A549 (cell line): ENCODE measurements at regions not wholly inside any gene's neighbourhood (a gene's known extent, or its start where the extent isn't known, plus 50 kb on each side); places are given as distances from the start of the nearest gene placed in this dataset.

Experiments
- ATAC-seq, 2 experiments: fragments of 200-7000 bp in 1 of 2; fragments of >200 bp in 1 of 2; cut with Nextera tagmentation in 1 of 2; cut with Tn5 transposase in 1 of 2; 3 replicates each; pipeline versions ENCODE4 v1.8.0 to v1.9.1; 2018 to 2020; ENCODE audit warnings: mild to moderate bottlenecking in 1 of 2, moderate library complexity in 1 of 2
- CTCF ChIA-PET: fragments of 300-600 bp; sonication (Branson Sonifier 250); formaldehyde crosslinking; extraction: SDS; loops from one replicate; lab custom pipeline; 2021; ENCODE audit warnings: antibody characterized with exemption, inconsistent platforms; lab: Yijun Ruan, JAX
- POLR2A ChIA-PET: fragments of 350-600 bp; formaldehyde crosslinking; extraction: SDS; loops from one replicate; lab custom pipeline; 2021; ENCODE audit warnings: antibody characterized with exemption, inconsistent platforms; lab: Yijun Ruan, JAX
- DNase-seq, 2 experiments: peaks; one replicate each; pipeline versions ENCODE4 v3.0.0 to v3.0.0-alpha.2; 2011 to 2016; ENCODE audit warnings: low read depth in 1 of 2, low spot score in 1 of 2
- FAIRE-seq: peaks from 2 replicates; lab custom pipeline; 2011; peaks lifted over from hg19 to GRCh38; lab: Jason Lieb, UNC
- H3K27ac ChIP-seq, 2 experiments: fragments of >200 bp; sonication (Bioruptor Twin); formaldehyde crosslinking; 3 replicates each; pipeline ENCODE4 v1.5.1; 2016 to 2017
- H3K4me1 ChIP-seq: fragments of >200 bp; sonication (Bioruptor Twin); formaldehyde crosslinking; 3 replicates; pipeline ENCODE4 v1.6.1; 2016
- H3K4me2 ChIP-seq: fragments of >200 bp; sonication (Bioruptor Twin); formaldehyde crosslinking; 3 replicates; pipeline ENCODE4 v1.6.1; 2016
- H3K4me3 ChIP-seq: fragments of >200 bp; sonication (Bioruptor Twin); formaldehyde crosslinking; 3 replicates; pipeline ENCODE4 v1.5.1; 2016
- H3K9me3 ChIP-seq: fragments of >200 bp; sonication (Bioruptor Twin); formaldehyde crosslinking; 3 replicates; pipeline ENCODE4 v1.6.1; 2016
- CBX8 ChIP-seq: fragments of 200-600 bp; sonication (generic); IDR thresholded peaks from 2 replicates; pipeline ENCODE4 v1.6.1; 2016
- CEBPB ChIP-seq, 2 experiments: fragments of >200 bp in 1 of 2; sonication (Bioruptor Twin) in 1 of 2; formaldehyde crosslinking in 1 of 2; IDR thresholded peaks; 2 replicates each; pipeline ENCODE4 v1.6.1; 2012 to 2016
- CHD4 ChIP-seq: fragments of 200-600 bp; sonication (generic); IDR thresholded peaks from 2 replicates; pipeline ENCODE4 v1.6.1; 2016; ENCODE audit warnings: antibody characterized with exemption, mild to moderate bottlenecking, borderline replicate concordance
- CTCF ChIP-seq: fragments of >200 bp; sonication (Bioruptor Twin); formaldehyde crosslinking; IDR thresholded peaks from 3 replicates; pipeline ENCODE4 v1.5.1; 2016
- EHMT2 ChIP-seq: fragments of 200-600 bp; sonication (generic); IDR thresholded peaks from 2 replicates; pipeline ENCODE4 v1.6.1; 2016; ENCODE audit warnings: antibody characterized with exemption, low read depth, mild to moderate bottlenecking, moderate library complexity
- FOSB ChIP-seq: fragments of 250-450 bp; sonication (Bioruptor Pico); IDR thresholded peaks from 2 replicates; pipeline ENCODE4 v1.5.0; 2020; ENCODE audit warnings: mild to moderate bottlenecking, moderate library complexity
- FOXS1 ChIP-seq: fragments of 250-450 bp; sonication (Bioruptor Pico); IDR thresholded peaks from 2 replicates; pipeline ENCODE4 v1.5.0; 2020; ENCODE audit warnings: mild to moderate bottlenecking, moderate library complexity
- GATA3 ChIP-seq: IDR thresholded peaks from 2 replicates; pipeline ENCODE4 v1.6.1; 2012; ENCODE audit warnings: borderline replicate concordance
- HDAC2 ChIP-seq: fragments of 200-600 bp; sonication (generic); IDR thresholded peaks from 2 replicates; pipeline ENCODE4 v1.6.1; 2016
- HMGXB4 ChIP-seq: fragments of 250-450 bp; sonication (Bioruptor Pico); IDR thresholded peaks from 2 replicates; pipeline ENCODE4 v1.5.0; 2021; ENCODE audit warnings: mild to moderate bottlenecking, moderate library complexity, borderline replicate concordance
- HOXB13 ChIP-seq: fragments of 250-450 bp; sonication (Bioruptor Pico); IDR thresholded peaks from 2 replicates; pipeline ENCODE4 v1.5.0; 2020; ENCODE audit warnings: low read depth, mild to moderate bottlenecking, moderate library complexity
- HOXB5 ChIP-seq: fragments of 250-450 bp; sonication (Bioruptor Pico); IDR thresholded peaks from 2 replicates; pipeline ENCODE4 v1.5.0; 2020; ENCODE audit warnings: mild to moderate bottlenecking, moderate library complexity
- KDM5A ChIP-seq: fragments of 200-600 bp; sonication (generic); IDR thresholded peaks from 2 replicates; pipeline ENCODE4 v1.6.1; 2016; ENCODE audit warnings: antibody characterized with exemption, mild to moderate bottlenecking
- MAFK ChIP-seq: fragments of 450-650 bp; IDR thresholded peaks from 2 replicates; pipeline ENCODE4 v1.6.1; 2014; ENCODE audit not compliant: partially characterized antibody
- MAX ChIP-seq: IDR thresholded peaks from 2 replicates; pipeline ENCODE4 v1.6.1; 2012
- MAZ ChIP-seq: fragments of 150-350 bp; IDR thresholded peaks from 2 replicates; pipeline ENCODE4 v1.6.1; 2014; ENCODE audit warnings: antibody characterized with exemption, low read depth, low read length, borderline replicate concordance
- RAD21 ChIP-seq, 2 experiments: fragments of >200 bp in 1 of 2; sonication (Bioruptor Twin) in 1 of 2; formaldehyde crosslinking in 1 of 2; IDR thresholded peaks in 1 of 2; conservative IDR thresholded peaks in 1 of 2; 2 replicates in 1 of 2; 3 replicates in 1 of 2; pipeline ENCODE4 v1.6.1; 2012 to 2018; ENCODE audit warnings: inconsistent platforms in 1 of 2
- SMC3 ChIP-seq: fragments of >200 bp; sonication (Bioruptor Twin); formaldehyde crosslinking; IDR thresholded peaks from 3 replicates; pipeline ENCODE4 v1.6.1; 2018; ENCODE audit warnings: inconsistent platforms
- TP53 ChIP-seq: fragments of 250-450 bp; sonication (Bioruptor Pico); IDR thresholded peaks from 2 replicates; pipeline ENCODE4 v1.5.0; 2021; ENCODE audit warnings: mild to moderate bottlenecking, moderate library complexity
- USF2 ChIP-seq: fragments of 450-650 bp; IDR thresholded peaks from 2 replicates; pipeline ENCODE4 v1.6.1; 2014; ENCODE audit warnings: antibody characterized with exemption
- WGBS: methylation state at CpG from one replicate; pipeline ENCODE4 v1.1.6; 2017; ENCODE audit errors: missing lambda C conversion rate; 5-methylcytosine and 5-hydroxymethylcytosine counted together

- H3K4me1 ChIP-seq = no peaks in the 10 kb centered on the region
- FAIRE-seq (no peak), DNase-seq (peak in 1 of 2 experiments; percentile 47), ATAC-seq (no peak)
- TF ChIP-seq MAFK = no peak
- TF ChIP-seq CTCF = peak; percentile 22; the same call in 1 of the 3 replicates
- H3K4me3 ChIP-seq = no peak overlapping the region
- H3K4me2 ChIP-seq = no peak overlapping the region
- peaks cover 44% of the 10 kb centered on the region for H3K9me3 ChIP-seq
- 34% methylated on average over 3 of the region's 3 CpGs for WGBS
- H3K27ac ChIP-seq = no peak overlapping the region
- POLR2A ChIA-PET = no interaction called here
- CTCF ChIA-PET = interaction anchor here (1.0 kb wide), 1 partner anchor 9 kb away, joined by 3 read pairs; no protein-coding TSS in a partner anchor
These were observed 976.4 kb upstream of the CDH9 start for GRCh38 chr5:28014779-28015178.

GRCh38 chr5:28012538-28012937 is 974.2 kb upstream of the CDH9 start:
- no peak for FAIRE-seq
- Histone ChIP-seq H3K27ac (no peak overlapping the region), H3K4me2 (no peak overlapping the region), H3K4me1 (no peaks in the 10 kb centered on the region), H3K4me3 (no peak overlapping the region), H3K9me3 (peaks cover 44% of the 10 kb centered on the region)
- ChIA-PET CTCF (interaction anchor here (1.1 kb wide), 1 partner anchor 13 kb away, joined by 3 read pairs; no protein-coding TSS in a partner anchor), POLR2A (no interaction called here)
- WGBS = 64% methylated on average over 5 of the region's 5 CpGs
- no peak for TF ChIP-seq MAX
- no peak for TF ChIP-seq KDM5A
- peak in 1 of 2 experiments; percentile 31; a peak in 2 of 5 replicates for TF ChIP-seq RAD21 (conservative IDR thresholded peaks at IDR 0.05 in 1 of 2, IDR thresholded peaks at IDR 0.05 in 1 of 2)
- TF ChIP-seq SMC3 = no peak
- TF ChIP-seq EHMT2 = no peak
- TF ChIP-seq HOXB13 (CRISPR knock-in tag) = no peak
- DNase-seq = peak in 1 of 2 experiments; percentile 10
- ATAC-seq = no peak

- TF ChIP-seq GATA3 = no peak
- TF ChIP-seq MAX = no peak
- no peak for TF ChIP-seq USF2
- TF ChIP-seq HOXB5 (CRISPR knock-in tag) = no peak
- TF ChIP-seq HDAC2 = no peak
- no peak for TF ChIP-seq KDM5A
- no peak for TF ChIP-seq HMGXB4
- no peak for TF ChIP-seq CEBPB (IDR thresholded peaks at IDR 0.05)
- TF ChIP-seq MAFK = no peak
- TF ChIP-seq MAZ = no peak
- TF ChIP-seq CHD4 = no peak
- TF ChIP-seq FOXS1 (CRISPR knock-in tag) = no peak
- TF ChIP-seq CBX8 = no peak
- no peak for TF ChIP-seq SMC3
- TF ChIP-seq TP53 (CRISPR knock-in tag) = no peak
- no peak for TF ChIP-seq FOSB
- DNase-seq = no peak
- ChIA-PET POLR2A (no interaction called here), CTCF (no interaction called here)
- FAIRE-seq = no peak
- 43% methylated on average over 2 of the region's 2 CpGs for WGBS
- no peak overlapping the region for H3K4me2 ChIP-seq
- H3K4me1 ChIP-seq = no peaks in the 10 kb centered on the region
- no peak overlapping the region for H3K4me3 ChIP-seq
- peaks cover 27% of the 10 kb centered on the region for H3K9me3 ChIP-seq
- no peak overlapping the region for H3K27ac ChIP-seq
- ATAC-seq = no peak
These were observed 971.2 kb upstream of the CDH9 start for GRCh38 chr5:28009576-28009975.
